ENCODE measurements at regions not wholly inside any gene's neighbourhood (a gene's known extent, or its start where the extent isn't known, plus 50 kb on each side); places are given as distances from the start of the nearest gene placed in this dataset.
"Not testable (repeated sequence)": the region's sequence is repeated elsewhere in the genome, so short reads cannot be mapped to it uniquely, and the experiment has no call there.

DNA sequence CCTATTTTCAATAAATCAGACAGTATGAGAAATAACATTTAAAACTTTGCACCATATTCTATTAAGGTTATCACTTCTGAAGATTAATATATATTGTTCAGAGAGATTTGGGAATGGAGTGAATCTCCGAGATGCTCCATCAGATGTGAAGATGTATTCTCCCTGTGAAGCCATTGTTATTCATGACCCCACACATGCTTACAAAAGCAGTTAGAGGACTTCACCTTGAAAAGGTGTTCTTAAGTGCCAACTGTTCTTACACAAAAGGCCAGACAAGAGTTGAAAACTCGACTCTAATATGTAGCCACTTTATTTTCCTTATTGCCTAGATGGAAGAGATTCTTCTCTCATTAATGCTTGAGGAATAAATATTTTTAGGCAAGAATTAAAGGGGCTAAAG lies 54.3 kb upstream of the NEIL3 start:
- no peaks in the 10 kb centered on the region for H3K36me3 ChIP-seq

DNA sequence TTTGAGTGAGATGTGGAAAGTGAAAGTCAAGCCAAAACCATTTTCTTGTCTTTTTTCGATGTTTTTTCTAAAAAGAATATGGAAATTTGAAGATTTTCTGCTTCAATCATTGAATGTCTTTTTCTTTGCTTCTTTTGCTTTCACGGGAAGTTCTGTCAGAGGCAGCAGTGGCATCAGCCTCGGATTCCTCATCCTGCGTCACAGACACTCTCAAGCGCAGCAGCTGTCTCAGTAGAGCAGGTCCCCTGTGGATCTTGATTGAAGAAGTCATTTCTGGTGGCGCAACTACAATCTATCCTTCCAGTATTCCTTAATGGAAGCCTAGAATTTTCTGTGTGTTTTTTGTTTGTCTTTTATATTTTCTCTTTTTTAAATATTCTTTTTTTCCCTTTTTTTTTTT lies 52.7 kb upstream of the NEIL3 start:
- WGBS, 5 donors: 74 to 82% (median 78%) methylated on average over 6 of the region's 6 CpGs
- intact Hi-C loops (cut with DNase I; ENCODE audit: low total_unique reads): no loop called here
- Histone ChIP-seq H3K27ac (no peak overlapping the region), H3K4me3 (no peak overlapping the region), H3K27me3 (no peaks in the 10 kb centered on the region), H3K36me3 (no peaks in the 10 kb centered on the region), H3K9me3 (no peaks in the 10 kb centered on the region), H3K4me1 (no peaks in the 10 kb centered on the region)
- no peak for DNase-seq
- TF ChIP-seq POLR2A (IDR thresholded peaks at IDR 0.05) (no peak), EP300 (IDR thresholded peaks at IDR 0.05) (no peak), POLR2AphosphoS5 (IDR thresholded peaks at IDR 0.05) (no peak)
- TF ChIP-seq, protein P1, sequence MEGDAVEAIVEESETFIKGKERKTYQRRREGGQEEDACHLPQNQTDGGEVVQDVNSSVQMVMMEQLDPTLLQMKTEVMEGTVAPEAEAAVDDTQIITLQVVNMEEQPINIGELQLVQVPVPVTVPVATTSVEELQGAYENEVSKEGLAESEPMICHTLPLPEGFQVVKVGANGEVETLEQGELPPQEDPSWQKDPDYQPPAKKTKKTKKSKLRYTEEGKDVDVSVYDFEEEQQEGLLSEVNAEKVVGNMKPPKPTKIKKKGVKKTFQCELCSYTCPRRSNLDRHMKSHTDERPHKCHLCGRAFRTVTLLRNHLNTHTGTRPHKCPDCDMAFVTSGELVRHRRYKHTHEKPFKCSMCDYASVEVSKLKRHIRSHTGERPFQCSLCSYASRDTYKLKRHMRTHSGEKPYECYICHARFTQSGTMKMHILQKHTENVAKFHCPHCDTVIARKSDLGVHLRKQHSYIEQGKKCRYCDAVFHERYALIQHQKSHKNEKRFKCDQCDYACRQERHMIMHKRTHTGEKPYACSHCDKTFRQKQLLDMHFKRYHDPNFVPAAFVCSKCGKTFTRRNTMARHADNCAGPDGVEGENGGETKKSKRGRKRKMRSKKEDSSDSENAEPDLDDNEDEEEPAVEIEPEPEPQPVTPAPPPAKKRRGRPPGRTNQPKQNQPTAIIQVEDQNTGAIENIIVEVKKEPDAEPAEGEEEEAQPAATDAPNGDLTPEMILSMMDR (IDR thresholded peaks at IDR 0.05): no peak

More for the DNA sequence above, 54.3 kb upstream of the NEIL3 start:
- Histone ChIP-seq H3K27ac (no peak overlapping the region), H3K4me1 (no peaks in the 10 kb centered on the region), H3K4me3 (no peak overlapping the region), H3K9me3 (no peaks in the 10 kb centered on the region), H3K27me3 (no peaks in the 10 kb centered on the region)
- DNase-seq: no peak
- WGBS, 5 donors: 58 to 69% (median 60%) methylated on average over 2 of the region's 2 CpGs
- TF ChIP-seq EP300 (IDR thresholded peaks at IDR 0.05): no peak
- TF ChIP-seq POLR2A (IDR thresholded peaks at IDR 0.05): no peak
- TF ChIP-seq POLR2AphosphoS5 (IDR thresholded peaks at IDR 0.05): no peak
- TF ChIP-seq, protein P1 (IDR thresholded peaks at IDR 0.05): no peak
- intact Hi-C loops (cut with DNase I; ENCODE audit: low total_unique reads): no loop called here

DNA sequence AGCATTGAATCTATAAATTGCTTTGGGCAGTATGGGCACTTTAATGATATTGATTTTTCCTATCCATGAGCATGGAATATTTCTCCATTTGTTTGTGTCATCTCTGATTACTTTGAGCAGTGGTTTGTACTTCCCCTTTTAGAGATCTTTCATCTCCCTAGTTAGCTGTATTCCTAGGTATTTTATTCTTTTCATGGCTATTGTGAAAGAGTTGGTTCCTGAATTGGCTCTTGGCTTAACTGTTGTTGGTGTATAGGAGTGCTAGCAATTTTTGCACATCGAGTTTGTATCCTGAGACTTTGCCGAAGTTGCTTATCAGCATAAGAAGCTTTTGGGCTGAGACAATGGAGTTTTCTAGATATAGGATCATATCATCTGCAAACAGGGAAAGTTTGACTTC lies 50.2 kb upstream of the NEIL3 start:
- DNase-seq; intact Hi-C loops (cut with DNase I; ENCODE audit: low total_unique reads); H3K27ac ChIP-seq; H3K9me3 ChIP-seq; H3K4me3 ChIP-seq; H3K27me3 ChIP-seq; H3K4me1 ChIP-seq; H3K36me3 ChIP-seq: not testable (repeated sequence)
- WGBS, 5 donors: 62 to 79% (median 72%) methylated on average over 2 of the region's 2 CpGs

Small RNA genes lying in the stretch of these regions (small RNA-seq; reads per million reads assigned to genes)
- 0 reads per million in 4 donors for gene RN7SKP136
